T-cell (primary cell): ENCODE measurements at regions not wholly inside any gene's neighbourhood (a gene's known extent, or its start where the extent isn't known, plus 50 kb on each side); places are given as distances from the start of the nearest gene placed in this dataset.

ENCODE experiments used
- ATAC-seq, 4 experiments: fragments of 200-7000 bp in 3 of 4; fragments of 150-1000 bp in 1 of 4; cut with Tn5 transposase; replicated peaks in 1 of 4; 1 replicate in 3 of 4; 2 replicates in 1 of 4; pipeline ENCODE4 v1.10.0; 2021; ENCODE audit warnings: moderate library complexity in 3 of 4, mild to moderate bottlenecking in 2 of 4, moderate number of reproducible peaks in 1 of 4
- CTCF ChIA-PET, 2 donors: fragments of 300-600 bp; sonication (Branson Sonifier 250); formaldehyde crosslinking; loops; one replicate each; lab custom pipeline; 2022; ENCODE audit warnings: antibody characterized with exemption in 2 of 2; lab: Charles Lee
- POLR2A ChIA-PET, 2 donors: fragments of 300-600 bp; sonication (Branson Sonifier 250); formaldehyde crosslinking; loops; one replicate each; lab custom pipeline; 2022; ENCODE audit warnings: antibody characterized with exemption in 2 of 2; lab: Charles Lee
- DNase-seq, 35 experiments: peaks; one replicate each; pipeline versions ENCODE4 v3.0.0 to v3.0.0-alpha.2; 2013 to 2023
- H3K27ac ChIP-seq: one replicate; pipeline ENCODE4 v1.5.1; 2013; ENCODE audit warnings: low read length
- H3K27me3 ChIP-seq, 2 experiments: replicated peaks in 1 of 2; 1 replicate in 1 of 2; 2 replicates in 1 of 2; pipeline versions ENCODE4 v1.6.1 to v1.7.0; 2013; ENCODE audit warnings: low read length in 1 of 2, mixed read lengths in 1 of 2; ENCODE audit not compliant: control insufficient read depth in 2 of 2, insufficient read depth in 2 of 2; ENCODE audit errors: extremely low read depth in 1 of 2
- H3K36me3 ChIP-seq, 2 donors: 1 replicate in 1 of 2; 2 replicates in 1 of 2; pipeline versions ENCODE4 v1.6.1 to v1.7.0; 2013; ENCODE audit warnings: low read length in 1 of 2; ENCODE audit not compliant: control insufficient read depth in 2 of 2, insufficient read depth in 1 of 2; ENCODE audit errors: extremely low read depth in 1 of 2
- H3K4me1 ChIP-seq, 2 experiments: 1 replicate in 1 of 2; 2 replicates in 1 of 2; pipeline versions ENCODE4 v1.6.1 to v1.7.0; 2013; ENCODE audit warnings: low read length in 2 of 2, mixed read lengths in 1 of 2; ENCODE audit not compliant: insufficient read depth in 2 of 2, control insufficient read depth in 1 of 2; ENCODE audit errors: extremely low read depth in 1 of 2
- H3K4me3 ChIP-seq, 2 donors: 1 replicate in 1 of 2; 2 replicates in 1 of 2; pipeline versions ENCODE4 v1.5.1 to v1.7.0; 2013; ENCODE audit warnings: mild to moderate bottlenecking in 2 of 2, low read length in 1 of 2, moderate library complexity in 1 of 2; ENCODE audit not compliant: control insufficient read depth in 1 of 2; ENCODE audit errors: extremely low read depth in 1 of 2
- H3K9me3 ChIP-seq: 2 replicates; pipeline ENCODE4 v1.7.0; 2013
- H3K27ac Mint-ChIP-seq, 2 donors: one replicate each; pipeline ENCODE4 v1.8.0; 2020 to 2021; ENCODE audit warnings: mild to moderate bottlenecking in 2 of 2, mixed read lengths in 2 of 2
- H3K27me3 Mint-ChIP-seq, 2 donors: one replicate each; pipeline ENCODE4 v1.8.0; 2021 to 2022; ENCODE audit warnings: mixed read lengths in 2 of 2
- H3K36me3 Mint-ChIP-seq: one replicate; pipeline ENCODE4 v1.8.0; 2021; ENCODE audit warnings: mixed read lengths
- H3K4me1 Mint-ChIP-seq, 3 donors: one replicate each; pipeline ENCODE4 v1.8.0; 2020 to 2022; ENCODE audit warnings: mixed read lengths in 3 of 3, mild to moderate bottlenecking in 1 of 3
- H3K4me3 Mint-ChIP-seq, 3 donors: one replicate each; pipeline ENCODE4 v1.8.0; 2020 to 2022; ENCODE audit warnings: mild to moderate bottlenecking in 3 of 3, mixed read lengths in 3 of 3, moderate library complexity in 3 of 3
- H3K9me3 Mint-ChIP-seq, 3 donors: one replicate each; pipeline ENCODE4 v1.8.0; 2020 to 2022; ENCODE audit warnings: mixed read lengths in 3 of 3
- WGBS: methylation state at CpG from one replicate; pipeline ENCODE4 v1.1.5; 2013; ENCODE audit warnings: missing lambda C conversion rate; ENCODE audit not compliant: insufficient coverage; 5-methylcytosine and 5-hydroxymethylcytosine counted together

- H3K4me3 Mint-ChIP-seq, result no peak overlapping the region
- no peaks in the 10 kb centered on the region for H3K9me3 ChIP-seq
- ATAC-seq, result no peak
Measured at GRCh38 chr6:138562691-138563090, 63.4 kb upstream of the NHSL1 start.

GRCh38 chr6:138563231-138563630, 63.9 kb upstream of the NHSL1 start:
- H3K36me3 ChIP-seq, result no peaks in the 10 kb centered on the region
- H3K27ac ChIP-seq, result no peak overlapping the region
- no peak overlapping the region for H3K4me3 ChIP-seq
- Mint-ChIP-seq H3K36me3 (no peaks in the 10 kb centered on the region), H3K9me3 (no peaks in the 10 kb centered on the region), H3K4me1 (no peaks in the 10 kb centered on the region), H3K4me3 (no peak overlapping the region), H3K27ac (no peak overlapping the region), H3K27me3 (peaks cover 18 to 21% of the 10 kb centered on the region in 2 donors)
- POLR2A ChIA-PET, result no interaction called here
- ATAC-seq, result no peak
- peaks cover 0 to 20% of the 10 kb centered on the region in 2 experiments for H3K27me3 ChIP-seq
- H3K4me1 ChIP-seq, result no peaks in the 10 kb centered on the region
- CTCF ChIA-PET, result no interaction called here
- DNase-seq, result no peak
- no CpG with 5 or more reads among the region's 6 CpGs for WGBS
- H3K9me3 ChIP-seq, result no peaks in the 10 kb centered on the region

More at GRCh38 chr6:138562691-138563090, 63.4 kb upstream of the NHSL1 start:
- H3K27ac ChIP-seq, result no peak overlapping the region
- Mint-ChIP-seq H3K4me1 (no peaks in the 10 kb centered on the region), H3K27me3 (peaks cover 14 to 20% of the 10 kb centered on the region in 2 donors), H3K27ac (no peak overlapping the region), H3K36me3 (no peaks in the 10 kb centered on the region), H3K9me3 (no peaks in the 10 kb centered on the region)
- H3K36me3 ChIP-seq, result no peaks in the 10 kb centered on the region
- no peak overlapping the region for H3K4me3 ChIP-seq
- WGBS, result 84% methylated on average over 5 of the region's 8 CpGs
- H3K4me1 ChIP-seq, result no peaks in the 10 kb centered on the region
- H3K27me3 ChIP-seq, result peaks cover 0 to 20% of the 10 kb centered on the region in 2 experiments
- DNase-seq, result no peak
- ChIA-PET POLR2A (no interaction called here), CTCF (no interaction called here)

- Mint-ChIP-seq H3K4me1 (no peaks in the 10 kb centered on the region), H3K9me3 (no peaks in the 10 kb centered on the region), H3K27ac (no peak overlapping the region), H3K4me3 (no peak overlapping the region), H3K27me3 (peaks cover 20 to 21% of the 10 kb centered on the region in 2 donors), H3K36me3 (no peaks in the 10 kb centered on the region)
- no peak overlapping the region for H3K4me3 ChIP-seq
- H3K4me1 ChIP-seq, result no peaks in the 10 kb centered on the region
- WGBS, result 93% methylated on average over 2 of the region's 3 CpGs
- ATAC-seq (no peak), DNase-seq (no peak)
- no peaks in the 10 kb centered on the region for H3K9me3 ChIP-seq
- no peaks in the 10 kb centered on the region for H3K36me3 ChIP-seq
- ChIA-PET POLR2A (no interaction called here), CTCF (no interaction called here)
- no peak overlapping the region for H3K27ac ChIP-seq
- H3K27me3 ChIP-seq, result peaks cover 0 to 20% of the 10 kb centered on the region in 2 experiments
Measured at GRCh38 chr6:138563650-138564049, 64.4 kb upstream of the NHSL1 start.

- no peaks in the 10 kb centered on the region for H3K9me3 ChIP-seq
- ChIA-PET CTCF (no interaction called here), POLR2A (no interaction called here)
- H3K4me1 ChIP-seq, result no peaks in the 10 kb centered on the region
- H3K4me3 Mint-ChIP-seq, result no peak overlapping the region
- no peaks in the 10 kb centered on the region for H3K9me3 Mint-ChIP-seq
- H3K36me3 ChIP-seq, result no peaks in the 10 kb centered on the region
- ATAC-seq, result no peak
- H3K4me3 ChIP-seq, result no peak overlapping the region
- H3K4me1 Mint-ChIP-seq, result no peaks in the 10 kb centered on the region
- no peak overlapping the region for H3K27ac ChIP-seq
- no peaks in the 10 kb centered on the region for H3K36me3 Mint-ChIP-seq
- DNase-seq, result no peak
- H3K27me3 Mint-ChIP-seq, result peaks cover 20 to 21% of the 10 kb centered on the region in 2 donors
- no peak overlapping the region for H3K27ac Mint-ChIP-seq
- WGBS, result 89% methylated on average over 4 of the region's 5 CpGs
- H3K27me3 ChIP-seq, result peaks cover 0 to 21% of the 10 kb centered on the region in 2 experiments
Measured at GRCh38 chr6:138564170-138564721, 65.0 kb upstream of the NHSL1 start.

- ChIA-PET POLR2A (interaction anchor here in 1 of 2 donors (0.9 kb wide), 1 partner anchor 59 kb away, joined by 3 read pairs; no protein-coding TSS in a partner anchor), CTCF (interaction anchor here in 1 of 2 donors (1.0 kb wide), 1 partner anchor 19 kb away, joined by 4 read pairs; no protein-coding TSS in a partner anchor)
- Mint-ChIP-seq H3K9me3 (no peaks in the 10 kb centered on the region), H3K4me1 (peaks cover 0 to 5% (median 4%) of the 10 kb centered on the region in 3 donors), H3K4me3 (no peak overlapping the region), H3K27me3 (peaks cover 12 to 15% of the 10 kb centered on the region in 2 donors), H3K27ac (no peak overlapping the region), H3K36me3 (no peaks in the 10 kb centered on the region)
- H3K9me3 ChIP-seq, result no peaks in the 10 kb centered on the region
- H3K4me3 ChIP-seq, result no peak overlapping the region
- 93% methylated on average over 7 of the region's 9 CpGs for WGBS
- no peaks in the 10 kb centered on the region for H3K36me3 ChIP-seq
- ATAC-seq (no peak), DNase-seq (no peak)
- H3K27ac ChIP-seq, result no peak overlapping the region
- H3K27me3 ChIP-seq, result peaks cover 0 to 25% of the 10 kb centered on the region in 2 experiments
- H3K4me1 ChIP-seq, result no peaks in the 10 kb centered on the region
Measured at GRCh38 chr6:138567052-138567451, 67.8 kb upstream of the NHSL1 start.

GRCh38 chr6:138568997-138569396, 69.7 kb upstream of the NHSL1 start:
- no peaks in the 10 kb centered on the region for H3K9me3 ChIP-seq
- no peak for ATAC-seq
- no peaks in the 10 kb centered on the region for H3K36me3 ChIP-seq
- H3K4me3 ChIP-seq, result no peak overlapping the region
- H3K4me1 Mint-ChIP-seq, result peaks cover 4 to 10% (median 6%) of the 10 kb centered on the region in 3 donors
- ChIA-PET CTCF (no interaction called here), POLR2A (no interaction called here)
- WGBS, result 88% methylated on average over 7 of the region's 8 CpGs
- H3K36me3 Mint-ChIP-seq, result no peaks in the 10 kb centered on the region
- peaks cover 16 to 24% of the 10 kb centered on the region in 2 donors for H3K27me3 Mint-ChIP-seq
- no peaks in the 10 kb centered on the region for H3K9me3 Mint-ChIP-seq
- H3K4me3 Mint-ChIP-seq, result no peak overlapping the region
- H3K27ac ChIP-seq, result no peak overlapping the region
- DNase-seq, result no peak
- peaks cover 0 to 28% of the 10 kb centered on the region in 2 experiments for H3K27me3 ChIP-seq
- no peak overlapping the region for H3K27ac Mint-ChIP-seq
- peaks cover 0 to 3% of the 10 kb centered on the region in 2 experiments for H3K4me1 ChIP-seq
